HCT116 (cell line): ENCODE measurements at regions not wholly inside any gene's neighbourhood (a gene's known extent, or its start where the extent isn't known, plus 50 kb on each side); places are given as distances from the start of the nearest gene placed in this dataset.

ENCODE experiments used
- ATAC-seq: fragments of 200-7000 bp; cut with Tn5 transposase; 2 replicates; pipeline ENCODE4 v1.9.1; 2020; ENCODE audit warnings: mild to moderate bottlenecking, moderate library complexity
- BruUV-seq: library from RNA; stranded (reverse); fragments of 400-500 nt; replicated peaks from 2 replicates; lab custom pipeline; 2021; lab: Mats Ljungman, UMichigan
- CTCF ChIA-PET: fragments of 300-600 bp; sonication (Branson Sonifier 250); formaldehyde crosslinking; loops from one replicate; lab custom pipeline; 2021; ENCODE audit warnings: antibody characterized with exemption; lab: Charles Lee
- POLR2A ChIA-PET: fragments of 300-600, 350-600 bp; sonication (Branson Sonifier 250); formaldehyde crosslinking; loops from one replicate; lab custom pipeline; 2021; ENCODE audit warnings: antibody characterized with exemption; lab: Charles Lee
- RAD21 ChIA-PET, 2 experiments: fragments of 300-600 bp; sonication (Branson Sonifier 250); formaldehyde crosslinking; loops; one replicate each; lab custom pipeline; 2023; ENCODE audit warnings: low total read pairs in 2 of 2; ENCODE audit not compliant: uncharacterized antibody in 2 of 2, unreplicated experiment in 2 of 2, low non-redundant PET in 1 of 2; lab: Charles Lee
- DNase-seq: peaks from one replicate; pipeline ENCODE4 v3.0.0-alpha.2; 2010; ENCODE audit warnings: low read depth, low spot score
- H2AFZ ChIP-seq: fragments of 200-600 bp; shearing (Covaris generic), sonication (generic); 2 replicates; pipeline ENCODE4 v1.6.1; 2017; ENCODE audit warnings: low read depth, mixed run types, mixed read lengths, antibody characterized with exemption, low read length; ENCODE audit not compliant: poor library complexity, severe bottlenecking
- H3K27ac ChIP-seq: 2 replicates; pipeline ENCODE4 v1.5.1; 2012; ENCODE audit warnings: low read depth, low read length
- H3K27me3 ChIP-seq: fragments of 200-600 bp; sonication (generic); 2 replicates; pipeline ENCODE4 v1.6.1; 2016; ENCODE audit warnings: mixed run types, low read length, mixed read lengths; ENCODE audit not compliant: insufficient read depth
- H3K36me3 ChIP-seq, 2 experiments: fragments of 200-500 bp in 1 of 2; fragments of 200-600 bp in 1 of 2; sonication (Bioruptor generic) in 1 of 2; sonication (generic) in 1 of 2; 2 replicates each; pipeline versions ENCODE4 v1.5.1 to v1.6.1; 2014 to 2016; ENCODE audit warnings: low read length in 2 of 2, inconsistent platforms in 1 of 2, mixed read lengths in 1 of 2, mixed run types in 1 of 2; ENCODE audit not compliant: insufficient read depth in 2 of 2, control insufficient read depth in 1 of 2
- H3K4me1 ChIP-seq, 2 experiments: fragments of 200-600 bp in 1 of 2; sonication (generic) in 1 of 2; 2 replicates each; pipeline versions ENCODE4 v1.5.1 to v1.6.1; 2012 to 2017; ENCODE audit warnings: low read length in 2 of 2, inconsistent platforms in 1 of 2, mild to moderate bottlenecking in 1 of 2, mixed read lengths in 1 of 2, mixed run types in 1 of 2, moderate library complexity in 1 of 2; ENCODE audit not compliant: insufficient read depth in 2 of 2, control insufficient read depth in 1 of 2
- H3K4me2 ChIP-seq: fragments of 200-600 bp; sonication (generic); 2 replicates; pipeline ENCODE4 v1.6.1; 2017; ENCODE audit warnings: mixed run types, low read length, mixed read lengths
- H3K4me3 ChIP-seq, 2 experiments: fragments of 200-600 bp in 1 of 2; sonication (generic) in 1 of 2; replicated peaks in 1 of 2; 2 replicates each; pipeline ENCODE4 v1.5.1; 2011 to 2016; ENCODE audit warnings: low read length in 2 of 2, control low read depth in 1 of 2, low read depth in 1 of 2, mild to moderate bottlenecking in 1 of 2, mixed read lengths in 1 of 2, mixed run types in 1 of 2
- H3K79me2 ChIP-seq: fragments of 200-600 bp; sonication (generic); 2 replicates; pipeline ENCODE4 v1.6.1; 2017; ENCODE audit warnings: mild to moderate bottlenecking, mixed run types, low read length, moderate library complexity, mixed read lengths; ENCODE audit not compliant: insufficient read depth
- H3K9ac ChIP-seq: fragments of 200-600 bp; sonication (generic); 2 replicates; pipeline ENCODE4 v1.6.1; 2016; ENCODE audit warnings: low read length, mixed read lengths
- H3K9me2 ChIP-seq: fragments of 200-600 bp; sonication (generic), shearing (Covaris generic); 2 replicates; pipeline ENCODE4 v1.6.1; 2017; ENCODE audit warnings: mixed run types, mild to moderate bottlenecking, moderate library complexity; ENCODE audit not compliant: insufficient read depth
- H3K9me3 ChIP-seq, 2 experiments: fragments of 200-500 bp in 1 of 2; fragments of 200-600 bp in 1 of 2; sonication (Bioruptor generic) in 1 of 2; sonication (generic) in 1 of 2; 2 replicates each; pipeline ENCODE4 v1.6.1; 2014 to 2017; ENCODE audit warnings: low read length in 2 of 2, mixed read lengths in 2 of 2, inconsistent platforms in 1 of 2, low read depth in 1 of 2, mild to moderate bottlenecking in 1 of 2, mixed run types in 1 of 2, moderate library complexity in 1 of 2; ENCODE audit not compliant: control insufficient read depth in 1 of 2, insufficient read depth in 1 of 2
- H4K20me1 ChIP-seq: fragments of 200-600 bp; sonication (generic), shearing (Covaris generic); 2 replicates; pipeline ENCODE4 v1.6.1; 2017; ENCODE audit warnings: mixed run types, mild to moderate bottlenecking, moderate library complexity; ENCODE audit not compliant: insufficient read depth
- CBX3 ChIP-seq: IDR thresholded peaks from 2 replicates; pipeline ENCODE4 v1.6.1; 2012; ENCODE audit warnings: low read depth
- EGR1 ChIP-seq: IDR thresholded peaks from 2 replicates; pipeline ENCODE4 v1.6.1; 2012; ENCODE audit warnings: low read depth
- ELF1 ChIP-seq: IDR thresholded peaks from 2 replicates; pipeline ENCODE4 v1.6.1; 2012; ENCODE audit warnings: low read depth, borderline replicate concordance
- EZH2 ChIP-seq: fragments of 200-600 bp; sonication (generic); IDR thresholded peaks from 2 replicates; pipeline ENCODE4 v1.6.1; 2017; ENCODE audit warnings: antibody characterized with exemption, mixed run types
- EZH2phosphoT487 ChIP-seq: fragments of 200-600 bp; IDR thresholded peaks from 2 replicates; pipeline ENCODE4 v1.6.1; 2018; ENCODE audit warnings: antibody characterized with exemption, borderline replicate concordance
- JUND ChIP-seq: IDR thresholded peaks from 2 replicates; pipeline ENCODE4 v1.6.1; 2012
- MAX ChIP-seq: IDR thresholded peaks from 2 replicates; pipeline ENCODE4 v1.6.1; 2012
- SIN3A ChIP-seq: IDR thresholded peaks from 2 replicates; pipeline ENCODE4 v1.6.1; 2012; ENCODE audit warnings: low read depth
- SRF ChIP-seq: IDR thresholded peaks from 2 replicates; pipeline ENCODE4 v1.6.1; 2012; ENCODE audit warnings: low read depth
- TCF7L2 ChIP-seq: IDR thresholded peaks from 2 replicates; pipeline ENCODE4 v1.7.0; 2011; ENCODE audit warnings: borderline replicate concordance, inconsistent platforms; ENCODE audit not compliant: insufficient read depth, insufficient read length; ENCODE audit errors: extremely low read depth
- YY1 ChIP-seq: IDR thresholded peaks from 2 replicates; pipeline ENCODE4 v1.6.1; 2011; ENCODE audit warnings: low read length, low read depth, moderate library complexity, mild to moderate bottlenecking; ENCODE audit not compliant: insufficient replicate concordance; ENCODE audit errors: extremely low read depth
- ZBTB33 ChIP-seq: IDR thresholded peaks from 2 replicates; pipeline ENCODE4 v1.6.1; 2011; ENCODE audit warnings: mild to moderate bottlenecking, low read length, moderate library complexity; ENCODE audit not compliant: insufficient replicate concordance; ENCODE audit errors: extremely low read depth
- intact Hi-C: fragments of 100-400 bp; cut with micrococcal nuclease; formaldehyde crosslinking; loops from 2 replicates; pipeline ENCODE4 v1.10.0; 2022
- TF ChIP-seq, protein P1 (sequence below): IDR thresholded peaks from 2 replicates; pipeline ENCODE4 v1.6.1; 2012; ENCODE audit warnings: low read depth
- TF ChIP-seq, protein P2 (sequence below): IDR thresholded peaks from 2 replicates; pipeline ENCODE4 v1.6.1; 2012

- TF ChIP-seq ZBTB33: no peak
- TF ChIP-seq CBX3: no peak
- no peak for TF ChIP-seq ELF1
- TF ChIP-seq, protein P1, sequence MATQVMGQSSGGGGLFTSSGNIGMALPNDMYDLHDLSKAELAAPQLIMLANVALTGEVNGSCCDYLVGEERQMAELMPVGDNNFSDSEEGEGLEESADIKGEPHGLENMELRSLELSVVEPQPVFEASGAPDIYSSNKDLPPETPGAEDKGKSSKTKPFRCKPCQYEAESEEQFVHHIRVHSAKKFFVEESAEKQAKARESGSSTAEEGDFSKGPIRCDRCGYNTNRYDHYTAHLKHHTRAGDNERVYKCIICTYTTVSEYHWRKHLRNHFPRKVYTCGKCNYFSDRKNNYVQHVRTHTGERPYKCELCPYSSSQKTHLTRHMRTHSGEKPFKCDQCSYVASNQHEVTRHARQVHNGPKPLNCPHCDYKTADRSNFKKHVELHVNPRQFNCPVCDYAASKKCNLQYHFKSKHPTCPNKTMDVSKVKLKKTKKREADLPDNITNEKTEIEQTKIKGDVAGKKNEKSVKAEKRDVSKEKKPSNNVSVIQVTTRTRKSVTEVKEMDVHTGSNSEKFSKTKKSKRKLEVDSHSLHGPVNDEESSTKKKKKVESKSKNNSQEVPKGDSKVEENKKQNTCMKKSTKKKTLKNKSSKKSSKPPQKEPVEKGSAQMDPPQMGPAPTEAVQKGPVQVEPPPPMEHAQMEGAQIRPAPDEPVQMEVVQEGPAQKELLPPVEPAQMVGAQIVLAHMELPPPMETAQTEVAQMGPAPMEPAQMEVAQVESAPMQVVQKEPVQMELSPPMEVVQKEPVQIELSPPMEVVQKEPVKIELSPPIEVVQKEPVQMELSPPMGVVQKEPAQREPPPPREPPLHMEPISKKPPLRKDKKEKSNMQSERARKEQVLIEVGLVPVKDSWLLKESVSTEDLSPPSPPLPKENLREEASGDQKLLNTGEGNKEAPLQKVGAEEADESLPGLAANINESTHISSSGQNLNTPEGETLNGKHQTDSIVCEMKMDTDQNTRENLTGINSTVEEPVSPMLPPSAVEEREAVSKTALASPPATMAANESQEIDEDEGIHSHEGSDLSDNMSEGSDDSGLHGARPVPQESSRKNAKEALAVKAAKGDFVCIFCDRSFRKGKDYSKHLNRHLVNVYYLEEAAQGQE: no peak
- TF ChIP-seq TCF7L2: no peak
Observed at GRCh38 chr17:77306790-77307478, 166.2 kb downstream of the SEC14L1 start (continued).

- no peaks in the 10 kb centered on the region for H3K27me3 ChIP-seq
- ChIA-PET POLR2A (no interaction called here), CTCF (no interaction called here), RAD21 (no interaction called here)
- H3K4me1 ChIP-seq: peaks cover 41 to 63% of the 10 kb centered on the region in 2 experiments
- no peaks in the 10 kb centered on the region; the same call in 1 of the 2 replicates for H4K20me1 ChIP-seq
- intact Hi-C loops: no loop called here
- H3K9ac ChIP-seq: no peak overlapping the region
- no peak overlapping the region for H2AFZ ChIP-seq
- peak overlapping the region; percentile 60 for H3K4me2 ChIP-seq
- DNase-seq (no peak), ATAC-seq (no peak)
- H3K79me2 ChIP-seq: peaks cover 88% of the 10 kb centered on the region
- no peak overlapping the region for H3K4me3 ChIP-seq
- no peaks in the 10 kb centered on the region for H3K9me3 ChIP-seq
- peak overlapping the region; percentile 30; the same call in 1 of the 2 replicates for H3K27ac ChIP-seq
- TSS peak; percentile 29 for BruUV-seq
- no peaks in the 10 kb centered on the region for H3K9me2 ChIP-seq
- peaks cover 14 to 38% of the 10 kb centered on the region in 2 experiments; a peak in 2 of 4 replicates for H3K36me3 ChIP-seq
- TF ChIP-seq YY1: no peak
- TF ChIP-seq MAX: no peak
- TF ChIP-seq SIN3A: no peak
- no peak for TF ChIP-seq ZBTB33
- TF ChIP-seq EGR1: no peak
- no peak for TF ChIP-seq JUND
- TF ChIP-seq EZH2: no peak
- TF ChIP-seq, protein P2, sequence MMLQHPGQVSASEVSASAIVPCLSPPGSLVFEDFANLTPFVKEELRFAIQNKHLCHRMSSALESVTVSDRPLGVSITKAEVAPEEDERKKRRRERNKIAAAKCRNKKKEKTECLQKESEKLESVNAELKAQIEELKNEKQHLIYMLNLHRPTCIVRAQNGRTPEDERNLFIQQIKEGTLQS: no peak
- TF ChIP-seq CBX3: no peak
- no peak for TF ChIP-seq EZH2phosphoT487
- TF ChIP-seq SRF: no peak
Observed at GRCh38 chr17:77307479-77308198, 166.9 kb downstream of the SEC14L1 start.
